GM13976 (cell line): ENCODE measurements at regions not wholly inside any gene's neighbourhood (a gene's known extent, or its start where the extent isn't known, plus 50 kb on each side); places are given as distances from the start of the nearest gene placed in this dataset.

Source experiments
- DNase-seq: peaks from one replicate; pipeline ENCODE4 v3.0.0; 2012; ENCODE audit warnings: low spot score
- in situ Hi-C: fragments of 300-500 bp; cut with MboI; formaldehyde crosslinking; loops from one replicate; pipeline ENCODE4 v1.12.0; 2022; ENCODE audit warnings: low sequenced_read_pairs, mixed read lengths, inconsistent platforms; ENCODE audit not compliant: unreplicated experiment
- TF ChIP-seq, protein P1 (sequence below): IDR thresholded peaks from 2 replicates; pipeline ENCODE4 v1.5.1; 2012; ENCODE audit warnings: borderline replicate concordance, mild to moderate bottlenecking; ENCODE audit not compliant: insufficient read depth; ENCODE audit errors: extremely low read depth, missing control alignments, control extremely low read depth

DNA sequence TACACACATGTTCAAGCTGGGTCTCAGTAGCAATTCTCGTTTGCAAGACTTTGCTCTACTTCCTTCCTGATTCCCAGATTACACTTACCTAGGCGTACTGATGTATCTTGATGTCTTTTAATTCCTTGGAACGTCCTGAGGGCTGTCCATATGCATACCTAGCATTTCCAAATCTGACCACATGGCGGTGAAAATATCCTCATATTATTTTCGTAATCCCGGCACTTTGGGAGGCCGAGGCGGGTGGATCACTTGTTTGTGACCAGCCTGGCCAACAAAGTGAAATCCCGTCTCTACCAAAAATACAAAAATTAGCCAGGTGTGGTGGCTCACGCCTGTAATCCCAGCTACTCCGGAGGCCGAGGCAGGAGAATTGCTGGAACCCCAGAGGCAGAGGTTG lies 1786.3 kb upstream of the TENM3 start:
- in situ Hi-C loops, result no loop called here
- DNase-seq, result no peak
- TF ChIP-seq, protein P1, sequence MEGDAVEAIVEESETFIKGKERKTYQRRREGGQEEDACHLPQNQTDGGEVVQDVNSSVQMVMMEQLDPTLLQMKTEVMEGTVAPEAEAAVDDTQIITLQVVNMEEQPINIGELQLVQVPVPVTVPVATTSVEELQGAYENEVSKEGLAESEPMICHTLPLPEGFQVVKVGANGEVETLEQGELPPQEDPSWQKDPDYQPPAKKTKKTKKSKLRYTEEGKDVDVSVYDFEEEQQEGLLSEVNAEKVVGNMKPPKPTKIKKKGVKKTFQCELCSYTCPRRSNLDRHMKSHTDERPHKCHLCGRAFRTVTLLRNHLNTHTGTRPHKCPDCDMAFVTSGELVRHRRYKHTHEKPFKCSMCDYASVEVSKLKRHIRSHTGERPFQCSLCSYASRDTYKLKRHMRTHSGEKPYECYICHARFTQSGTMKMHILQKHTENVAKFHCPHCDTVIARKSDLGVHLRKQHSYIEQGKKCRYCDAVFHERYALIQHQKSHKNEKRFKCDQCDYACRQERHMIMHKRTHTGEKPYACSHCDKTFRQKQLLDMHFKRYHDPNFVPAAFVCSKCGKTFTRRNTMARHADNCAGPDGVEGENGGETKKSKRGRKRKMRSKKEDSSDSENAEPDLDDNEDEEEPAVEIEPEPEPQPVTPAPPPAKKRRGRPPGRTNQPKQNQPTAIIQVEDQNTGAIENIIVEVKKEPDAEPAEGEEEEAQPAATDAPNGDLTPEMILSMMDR, result no peak

DNA sequence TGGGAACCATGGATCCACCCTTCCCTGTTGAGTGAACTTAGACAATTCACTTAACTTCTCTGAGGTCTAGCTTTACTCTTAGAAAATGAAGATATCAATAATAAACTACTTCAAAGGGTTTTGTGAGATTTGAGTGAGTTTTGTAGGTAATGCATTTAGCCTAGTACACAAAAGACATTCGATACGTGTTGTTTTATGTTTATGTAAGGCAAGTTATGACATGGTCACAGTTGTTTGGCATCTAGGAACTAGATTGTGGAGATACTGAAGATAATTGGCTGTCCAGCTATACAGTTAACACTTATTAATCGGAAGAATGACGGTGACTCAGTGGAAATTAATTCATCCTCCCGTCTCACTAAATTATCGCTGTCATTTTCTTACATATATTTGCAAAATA lies 1781.1 kb upstream of the TENM3 start:
- DNase-seq, result no peak
- TF ChIP-seq, protein P1, result no peak
- in situ Hi-C loops, result no loop called here

DNA sequence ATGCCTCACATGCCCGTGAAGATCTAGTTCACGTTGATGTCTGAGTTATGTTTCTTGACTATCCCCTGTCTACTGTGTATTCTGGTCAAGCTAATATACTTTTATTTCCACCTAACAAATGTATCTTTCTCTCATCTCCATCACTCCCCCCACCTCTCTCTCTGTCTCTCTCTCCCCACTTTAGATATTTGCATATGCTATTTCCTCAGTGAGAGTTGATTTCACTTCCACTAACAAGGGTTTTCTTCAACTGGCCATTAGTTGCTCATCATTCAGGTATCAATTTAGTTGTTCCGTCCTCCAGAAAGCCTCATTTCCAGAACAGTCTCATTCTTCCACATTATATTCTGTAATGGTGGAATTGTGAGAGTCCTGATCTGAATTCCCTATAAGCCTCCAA lies 1777.8 kb upstream of the TENM3 start:
- no peak for DNase-seq
- in situ Hi-C loops, result no loop called here
- TF ChIP-seq, protein P1, result no peak

DNA sequence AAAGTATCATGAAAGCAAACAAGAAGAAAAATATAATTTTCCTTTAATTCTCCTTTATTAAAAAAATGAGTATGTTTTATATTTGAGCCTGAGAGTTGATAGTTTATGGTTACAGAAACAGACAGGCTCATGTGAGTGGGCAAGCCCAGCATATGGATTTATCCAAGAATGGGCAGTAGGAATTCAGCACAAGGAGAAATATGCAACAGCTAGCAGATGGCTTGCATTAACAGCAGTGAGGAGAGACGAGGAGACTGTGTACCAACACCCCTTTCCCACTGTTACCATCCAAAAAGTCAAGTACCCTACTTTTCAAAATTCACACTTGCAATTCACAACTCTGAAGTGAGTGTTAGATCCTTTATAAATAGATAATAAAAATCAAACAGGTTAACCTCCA lies 1760.2 kb upstream of the TENM3 start:
- TF ChIP-seq, protein P1, result no peak
- in situ Hi-C loops, result no loop called here
- DNase-seq, result no peak

DNA sequence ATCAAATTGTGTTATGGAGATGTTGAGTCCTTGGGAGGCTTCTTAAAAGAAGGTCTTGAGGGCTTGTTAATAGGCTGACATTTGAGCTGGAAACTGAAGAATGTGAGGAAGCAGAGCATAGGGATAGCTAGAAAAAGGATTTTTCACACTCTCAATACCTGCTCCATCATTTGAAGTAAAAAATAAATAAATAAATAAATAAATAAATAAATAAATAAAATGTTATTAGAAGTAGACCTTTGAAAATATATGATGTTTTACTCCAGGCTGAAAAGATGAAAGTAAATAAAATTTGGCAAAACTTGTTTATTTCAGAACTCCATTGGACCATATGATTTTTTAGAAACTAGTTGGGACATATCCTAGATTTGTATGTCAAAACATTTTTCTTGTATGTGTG lies 1757.8 kb upstream of the TENM3 start:
- in situ Hi-C loops, result no loop called here
- DNase-seq, result no peak
- TF ChIP-seq, protein P1, result no peak

DNA sequence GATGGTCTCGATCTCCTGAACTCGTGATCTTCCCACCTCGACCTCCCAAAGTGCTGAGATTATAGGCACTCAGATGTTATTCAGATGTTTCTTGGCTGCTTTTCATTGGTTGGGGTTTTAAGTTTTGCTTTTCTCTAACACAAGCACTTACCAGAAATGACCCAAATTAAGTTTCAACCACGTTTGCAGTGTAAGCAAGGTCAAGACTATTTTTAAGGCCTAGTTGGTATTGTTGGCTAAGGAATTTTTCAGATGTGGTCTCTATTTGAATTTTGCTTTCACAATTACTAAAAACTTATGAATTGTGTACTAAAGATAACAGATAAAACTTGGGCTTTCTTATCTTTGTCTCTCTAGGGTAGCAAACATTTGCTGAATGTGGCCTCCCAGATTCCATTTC lies 1756.9 kb upstream of the TENM3 start:
- in situ Hi-C loops, result no loop called here
- DNase-seq, result no peak
- TF ChIP-seq, protein P1, result no peak

DNA sequence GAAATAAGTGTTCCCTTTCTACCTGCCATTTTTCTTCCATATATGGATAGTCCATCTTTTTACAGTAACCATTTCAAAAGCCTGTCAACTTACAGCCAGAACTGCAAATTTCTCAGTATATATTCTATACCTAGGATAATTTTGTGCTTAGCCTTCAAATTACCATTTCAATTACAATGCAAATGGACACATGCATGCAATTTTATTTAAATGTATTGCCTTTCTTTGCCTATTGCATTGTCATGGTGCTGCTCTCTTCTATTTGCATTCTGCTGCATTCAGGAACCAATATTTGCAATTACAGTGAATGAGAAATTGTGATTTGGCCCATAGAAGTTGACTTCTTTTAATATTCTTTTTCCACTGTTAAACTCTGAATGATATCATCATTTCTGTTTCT lies 1753.4 kb upstream of the TENM3 start:
- in situ Hi-C loops, result no loop called here
- no peak for DNase-seq
- TF ChIP-seq, protein P1, result no peak
